ENCODE measurements at regions not wholly inside any gene's neighbourhood (a gene's known extent, or its start where the extent isn't known, plus 50 kb on each side); places are given as distances from the start of the nearest gene placed in this dataset.

- Histone ChIP-seq H3K9me3 (ENCODE audit: control insufficient read depth in 1 of 2, insufficient read depth in 1 of 2, low read depth in 1 of 2, low read length in 2 of 2) (no peaks in the 10 kb centered on the region), H3K4me1 (ENCODE audit: control insufficient read depth in 1 of 2, insufficient read depth in 2 of 2, low read length in 2 of 2) (no peaks in the 10 kb centered on the region; a peak in 1 of 4 replicates), H3K27ac (ENCODE audit: low read depth, low read length) (no peak overlapping the region), H3K36me3 (ENCODE audit: control insufficient read depth in 1 of 2, insufficient read depth in 2 of 2, low read length in 2 of 2) (no peaks in the 10 kb centered on the region), H3K9me2 (ENCODE audit: insufficient read depth) (no peaks in the 10 kb centered on the region), H3K4me3 (replicated peaks in 1 of 2; ENCODE audit: low read depth in 1 of 2, low read length in 2 of 2) (no peak overlapping the region), H4K20me1 (ENCODE audit: insufficient read depth) (no peaks in the 10 kb centered on the region), H3K4me2 (ENCODE audit: low read length) (no peak overlapping the region), H2AFZ (ENCODE audit: low read depth, low read length, poor library complexity, severe bottlenecking) (no peak overlapping the region), H3K27me3 (ENCODE audit: insufficient read depth, low read length) (no peaks in the 10 kb centered on the region), H3K9ac (ENCODE audit: low read length) (no peak overlapping the region), H3K79me2 (ENCODE audit: insufficient read depth, low read length) (no peaks in the 10 kb centered on the region)
- no TSS peak for BruUV-seq (replicated peaks)
- ATAC-seq (peak; percentile 17; the same call in 1 of the 2 replicates), DNase-seq (ENCODE audit: low read depth, low spot score) (no peak)
- ChIA-PET POLR2A (no interaction called here), CTCF (no interaction called here), RAD21 (ENCODE audit: low non-redundant PET in 1 of 2, low total read pairs in 2 of 2, uncharacterized antibody in 2 of 2, unreplicated experiment in 2 of 2) (no interaction called here)
- TF ChIP-seq MAX (IDR thresholded peaks at IDR 0.05): no peak
- no peak for TF ChIP-seq FOSL1 (IDR thresholded peaks at IDR 0.05; ENCODE audit: low read depth)
- intact Hi-C loops (cut with micrococcal nuclease): no loop called here
Measured at GRCh38 chr3:127462111-127462655, 128.3 kb downstream of the TPRA1 start.

- Histone ChIP-seq H3K79me2 (ENCODE audit: insufficient read depth, low read length) (no peaks in the 10 kb centered on the region), H3K4me1 (ENCODE audit: control insufficient read depth in 1 of 2, insufficient read depth in 2 of 2, low read length in 2 of 2) (peaks cover 0 to 2% of the 10 kb centered on the region in 2 experiments; a peak in 2 of 4 replicates), H3K4me2 (ENCODE audit: low read length) (no peak overlapping the region), H3K9me2 (ENCODE audit: insufficient read depth) (no peaks in the 10 kb centered on the region), H3K27me3 (ENCODE audit: insufficient read depth, low read length) (no peaks in the 10 kb centered on the region), H3K4me3 (replicated peaks in 1 of 2; ENCODE audit: low read depth in 1 of 2, low read length in 2 of 2) (no peak overlapping the region), H4K20me1 (ENCODE audit: insufficient read depth) (no peaks in the 10 kb centered on the region), H3K9me3 (ENCODE audit: control insufficient read depth in 1 of 2, insufficient read depth in 1 of 2, low read depth in 1 of 2, low read length in 2 of 2) (no peaks in the 10 kb centered on the region), H3K27ac (ENCODE audit: low read depth, low read length) (no peak overlapping the region), H3K9ac (ENCODE audit: low read length) (no peak overlapping the region), H2AFZ (ENCODE audit: low read depth, low read length, poor library complexity, severe bottlenecking) (no peak overlapping the region), H3K36me3 (ENCODE audit: control insufficient read depth in 1 of 2, insufficient read depth in 2 of 2, low read length in 2 of 2) (no peaks in the 10 kb centered on the region)
- ChIA-PET CTCF (no interaction called here), RAD21 (ENCODE audit: low non-redundant PET in 1 of 2, low total read pairs in 2 of 2, uncharacterized antibody in 2 of 2, unreplicated experiment in 2 of 2) (interaction anchor here in 1 of 2 experiments (0.6 kb wide), 1 partner anchor 307 kb away, joined by 3 read pairs; no protein-coding TSS in a partner anchor), POLR2A (no interaction called here)
- intact Hi-C loops (cut with micrococcal nuclease): no loop called here
- ATAC-seq: no peak
- no TSS peak for BruUV-seq (replicated peaks)
- DNase-seq (ENCODE audit: low read depth, low spot score): no peak
- TF ChIP-seq ATF3 (IDR thresholded peaks at IDR 0.05) (no peak), FOSL1 (IDR thresholded peaks at IDR 0.05; ENCODE audit: low read depth) (no peak), EZH2 (IDR thresholded peaks at IDR 0.05) (no peak), CBX3 (IDR thresholded peaks at IDR 0.05; ENCODE audit: low read depth) (no peak), ELF1 (IDR thresholded peaks at IDR 0.05; ENCODE audit: borderline replicate concordance, low read depth) (no peak), CEBPB (IDR thresholded peaks at IDR 0.05; ENCODE audit: low read depth) (no peak), EZH2phosphoT487 (IDR thresholded peaks at IDR 0.05; ENCODE audit: borderline replicate concordance) (no peak), MAX (IDR thresholded peaks at IDR 0.05) (no peak), ZNF274 (IDR thresholded peaks at IDR 0.05; ENCODE audit: low read depth, low read length) (no peak), ZFX (IDR thresholded peaks at IDR 0.05) (no peak), EGR1 (IDR thresholded peaks at IDR 0.05; ENCODE audit: low read depth) (no peak), RAD21 (IDR thresholded peaks at IDR 0.05; ENCODE audit: low read depth) (no peak), REST (IDR thresholded peaks at IDR 0.05; ENCODE audit: low read depth) (no peak), ZBTB33 (IDR thresholded peaks at IDR 0.05; ENCODE audit: extremely low read depth, insufficient replicate concordance, low read length) (no peak)
Measured at GRCh38 chr3:127461286-127461910, 129.1 kb downstream of the TPRA1 start.

Measured in HCT116 (cell line).